Panc1 (cell line): ENCODE measurements at regions not wholly inside any gene's neighbourhood (a gene's known extent, or its start where the extent isn't known, plus 50 kb on each side); places are given as distances from the start of the nearest gene placed in this dataset.

Experiments
- ATAC-seq: fragments of 200-7000 bp; cut with Tn5 transposase; 2 replicates; pipeline ENCODE4 v1.9.1; 2020; ENCODE audit warnings: mild to moderate bottlenecking, moderate library complexity
- BruUV-seq: library from RNA; stranded (reverse); fragments of 400-500 nt; replicated peaks from 2 replicates; lab custom pipeline; 2021; lab: Mats Ljungman, UMichigan
- CTCF ChIA-PET: fragments of 300-600 bp; sonication (Branson Sonifier 250); formaldehyde crosslinking; loops from one replicate; lab custom pipeline; 2022; ENCODE audit warnings: antibody characterized with exemption; lab: Charles Lee
- POLR2A ChIA-PET: fragments of 300-600 bp; sonication (Branson Sonifier 250); formaldehyde crosslinking; loops from one replicate; lab custom pipeline; 2022; ENCODE audit warnings: antibody characterized with exemption; lab: Charles Lee
- DNase-seq: peaks from one replicate; pipeline ENCODE4 v3.0.0-alpha.2; 2010; ENCODE audit warnings: low read depth, low spot score
- H3K27ac ChIP-seq: 2 replicates; pipeline ENCODE4 v1.5.1; 2011; ENCODE audit warnings: mild to moderate bottlenecking, low read length, inconsistent platforms
- H3K27me3 ChIP-seq: fragments of 200-500 bp; sonication (Bioruptor generic); 2 replicates; pipeline ENCODE4 v1.6.0; 2014; ENCODE audit warnings: low read length, inconsistent platforms; ENCODE audit not compliant: control insufficient read depth, insufficient read depth
- H3K36me3 ChIP-seq: fragments of 200-500 bp; sonication (Bioruptor generic); 2 replicates; pipeline ENCODE4 v1.5.1; 2014; ENCODE audit warnings: inconsistent platforms, mild to moderate bottlenecking, low read length, moderate library complexity; ENCODE audit not compliant: control insufficient read depth, insufficient read depth
- H3K4me1 ChIP-seq: 2 replicates; pipeline ENCODE4 v1.5.1; 2011; ENCODE audit warnings: inconsistent platforms, mild to moderate bottlenecking, low read length, moderate library complexity; ENCODE audit not compliant: control insufficient read depth, insufficient read depth
- H3K4me3 ChIP-seq, 2 experiments: 2 replicates each; pipeline ENCODE4 v1.5.1; 2011 to 2012; ENCODE audit warnings: low read depth in 2 of 2, low read length in 2 of 2, mild to moderate bottlenecking in 2 of 2, inconsistent platforms in 1 of 2, moderate library complexity in 1 of 2
- H3K9me3 ChIP-seq: fragments of 200-500 bp; sonication (Bioruptor generic); 2 replicates; pipeline ENCODE4 v1.5.1; 2014; ENCODE audit warnings: low read depth, mild to moderate bottlenecking, inconsistent platforms, low read length, moderate library complexity; ENCODE audit not compliant: control insufficient read depth, insufficient read depth
- CTCF ChIP-seq: fragments of 450-650 bp; IDR thresholded peaks from 2 replicates; pipeline ENCODE4 v1.5.1; 2017; ENCODE audit warnings: mild to moderate bottlenecking
- POLR2AphosphoS5 ChIP-seq: IDR thresholded peaks from 2 replicates; pipeline ENCODE4 v1.6.1; 2012; ENCODE audit warnings: mild to moderate bottlenecking, low read depth, low read length, moderate library complexity
- SIN3A ChIP-seq: IDR thresholded peaks from 2 replicates; pipeline ENCODE4 v1.6.1; 2012; ENCODE audit warnings: low read depth, mild to moderate bottlenecking, low read length, moderate library complexity, borderline replicate concordance; ENCODE audit not compliant: insufficient read depth
- TCF7L2 ChIP-seq: IDR thresholded peaks from 2 replicates; pipeline ENCODE4 v1.6.1; 2011; ENCODE audit warnings: mild to moderate bottlenecking, low read depth, low read length, inconsistent platforms
- in situ Hi-C: cut with HindIII; loops from 2 replicates; pipeline ENCODE4 v1.10.0; 2016; ENCODE audit warnings: low sequenced_read_pairs, low pct_unique_long_range_greater_than_20kb
- intact Hi-C: fragments of 100-400 bp; cut with micrococcal nuclease; formaldehyde crosslinking; loops from one replicate; pipeline ENCODE4 v1.10.0; 2022; ENCODE audit not compliant: unreplicated experiment
- TF ChIP-seq, protein P1 (sequence below), 2 experiments: IDR thresholded peaks; 2 replicates each; pipeline ENCODE4 v1.6.1; 2011 to 2012; ENCODE audit warnings: low read depth in 2 of 2, control low read depth in 1 of 2, low read length in 1 of 2, mild to moderate bottlenecking in 1 of 2, moderate library complexity in 1 of 2; ENCODE audit not compliant: insufficient read depth in 1 of 2

- Histone ChIP-seq H3K36me3 (no peaks in the 10 kb centered on the region), H3K27ac (no peak overlapping the region), H3K9me3 (no peaks in the 10 kb centered on the region), H3K27me3 (no peaks in the 10 kb centered on the region), H3K4me1 (no peaks in the 10 kb centered on the region), H3K4me3 (no peak overlapping the region)
- intact Hi-C loops = no loop called here
- DNase-seq (no peak), ATAC-seq (no peak)
- POLR2A ChIA-PET = no interaction called here
- in situ Hi-C loops = no loop called here
- no TSS peak for BruUV-seq
- CTCF ChIA-PET = interaction anchor here (0.6 kb wide), 2 partner anchors 14 to 43 kb away, joined by 3 to 4 read pairs; no protein-coding TSS in a partner anchor
- no peak for TF ChIP-seq SIN3A
- TF ChIP-seq, protein P1, sequence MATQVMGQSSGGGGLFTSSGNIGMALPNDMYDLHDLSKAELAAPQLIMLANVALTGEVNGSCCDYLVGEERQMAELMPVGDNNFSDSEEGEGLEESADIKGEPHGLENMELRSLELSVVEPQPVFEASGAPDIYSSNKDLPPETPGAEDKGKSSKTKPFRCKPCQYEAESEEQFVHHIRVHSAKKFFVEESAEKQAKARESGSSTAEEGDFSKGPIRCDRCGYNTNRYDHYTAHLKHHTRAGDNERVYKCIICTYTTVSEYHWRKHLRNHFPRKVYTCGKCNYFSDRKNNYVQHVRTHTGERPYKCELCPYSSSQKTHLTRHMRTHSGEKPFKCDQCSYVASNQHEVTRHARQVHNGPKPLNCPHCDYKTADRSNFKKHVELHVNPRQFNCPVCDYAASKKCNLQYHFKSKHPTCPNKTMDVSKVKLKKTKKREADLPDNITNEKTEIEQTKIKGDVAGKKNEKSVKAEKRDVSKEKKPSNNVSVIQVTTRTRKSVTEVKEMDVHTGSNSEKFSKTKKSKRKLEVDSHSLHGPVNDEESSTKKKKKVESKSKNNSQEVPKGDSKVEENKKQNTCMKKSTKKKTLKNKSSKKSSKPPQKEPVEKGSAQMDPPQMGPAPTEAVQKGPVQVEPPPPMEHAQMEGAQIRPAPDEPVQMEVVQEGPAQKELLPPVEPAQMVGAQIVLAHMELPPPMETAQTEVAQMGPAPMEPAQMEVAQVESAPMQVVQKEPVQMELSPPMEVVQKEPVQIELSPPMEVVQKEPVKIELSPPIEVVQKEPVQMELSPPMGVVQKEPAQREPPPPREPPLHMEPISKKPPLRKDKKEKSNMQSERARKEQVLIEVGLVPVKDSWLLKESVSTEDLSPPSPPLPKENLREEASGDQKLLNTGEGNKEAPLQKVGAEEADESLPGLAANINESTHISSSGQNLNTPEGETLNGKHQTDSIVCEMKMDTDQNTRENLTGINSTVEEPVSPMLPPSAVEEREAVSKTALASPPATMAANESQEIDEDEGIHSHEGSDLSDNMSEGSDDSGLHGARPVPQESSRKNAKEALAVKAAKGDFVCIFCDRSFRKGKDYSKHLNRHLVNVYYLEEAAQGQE (IDR thresholded peaks at IDR 0.05; ENCODE audit: insufficient read depth in 1 of 2, low read depth in 2 of 2, low read length in 1 of 2) = no peak
- no peak for TF ChIP-seq CTCF
- TF ChIP-seq TCF7L2 = no peak
- no peak for TF ChIP-seq POLR2AphosphoS5
These were observed 98.2 kb downstream of the PDCL3 start for GRCh38 chr2:100660851-100661584.

DNA sequence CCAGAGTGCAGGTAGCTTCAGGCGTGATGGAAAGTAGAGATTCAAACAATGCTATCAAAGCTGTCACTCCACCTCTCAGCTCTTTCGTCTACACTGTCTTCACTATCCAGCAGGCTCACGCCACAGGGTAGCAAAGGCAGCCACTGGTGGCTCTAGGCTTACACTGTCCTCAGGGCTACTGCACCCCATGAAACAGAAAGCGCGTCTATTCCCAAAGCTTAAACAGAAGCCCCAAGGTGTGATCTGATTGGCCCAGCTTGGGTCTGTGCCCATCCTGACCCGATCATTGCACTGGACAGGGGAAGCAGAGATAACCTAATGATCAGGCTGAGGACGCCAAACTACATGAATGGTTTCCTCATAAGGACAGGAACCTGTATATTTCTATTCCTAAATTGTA lies 100.1 kb downstream of the PDCL3 start:
- Histone ChIP-seq H3K36me3 (no peaks in the 10 kb centered on the region), H3K27ac (no peak overlapping the region), H3K9me3 (no peaks in the 10 kb centered on the region), H3K4me1 (no peaks in the 10 kb centered on the region), H3K4me3 (no peak overlapping the region), H3K27me3 (no peaks in the 10 kb centered on the region)
- BruUV-seq = no TSS peak
- DNase-seq (no peak), ATAC-seq (no peak)
- intact Hi-C loops = no loop called here
- ChIA-PET CTCF (no interaction called here), POLR2A (interaction anchor here (0.6 kb wide), 1 partner anchor 310 kb away, joined by 3 read pairs; no protein-coding TSS in a partner anchor)
- TF ChIP-seq TCF7L2 = no peak
- TF ChIP-seq, protein P1 (IDR thresholded peaks at IDR 0.05; ENCODE audit: insufficient read depth in 1 of 2, low read depth in 2 of 2, low read length in 1 of 2) = no peak
- no peak for TF ChIP-seq SIN3A
- no peak for TF ChIP-seq POLR2AphosphoS5
- TF ChIP-seq CTCF = no peak
- in situ Hi-C loops = no loop called here
